ENCODE measurements at regions not wholly inside any gene's neighbourhood (a gene's known extent, or its start where the extent isn't known, plus 50 kb on each side); places are given as distances from the start of the nearest gene placed in this dataset.
A peak's percentile ranks its signal among the peaks of the same experiment; 100 is the strongest.

- no peak for TF ChIP-seq POLR2AphosphoS5 (IDR thresholded peaks at IDR 0.05)
- peak in 2 of 11 experiments; percentile 9 to 13 for TF ChIP-seq CTCF (IDR thresholded peaks at IDR 0.05 in 8 of 11, conservative IDR thresholded peaks at IDR 0.05 in 3 of 11)
Measured at GRCh38 chr12:78562368-78563205, 302.0 kb upstream of the SYT1 start.

Data from spleen (tissue), 7 donors.